OCI-LY7 (cell line): ENCODE measurements at regions not wholly inside any gene's neighbourhood (a gene's known extent, or its start where the extent isn't known, plus 50 kb on each side); places are given as distances from the start of the nearest gene placed in this dataset.

Source experiments
- EZH2phosphoT487 ChIP-seq: fragments of 200-600 bp; sonication (generic); IDR thresholded peaks from 2 replicates; pipeline ENCODE4 v1.6.1; 2018; ENCODE audit warnings: low read depth, borderline replicate concordance, mild to moderate bottlenecking, mixed run types, antibody characterized with exemption, low read length, moderate library complexity, mixed read lengths
- TF ChIP-seq, protein P1 (sequence below): fragments of 200-600 bp; sonication (generic); conservative IDR thresholded peaks from 2 replicates; pipeline ENCODE4 v1.5.1; 2014; ENCODE audit warnings: mild to moderate bottlenecking, antibody characterized with exemption, low read length, moderate library complexity, mixed read lengths

DNA sequence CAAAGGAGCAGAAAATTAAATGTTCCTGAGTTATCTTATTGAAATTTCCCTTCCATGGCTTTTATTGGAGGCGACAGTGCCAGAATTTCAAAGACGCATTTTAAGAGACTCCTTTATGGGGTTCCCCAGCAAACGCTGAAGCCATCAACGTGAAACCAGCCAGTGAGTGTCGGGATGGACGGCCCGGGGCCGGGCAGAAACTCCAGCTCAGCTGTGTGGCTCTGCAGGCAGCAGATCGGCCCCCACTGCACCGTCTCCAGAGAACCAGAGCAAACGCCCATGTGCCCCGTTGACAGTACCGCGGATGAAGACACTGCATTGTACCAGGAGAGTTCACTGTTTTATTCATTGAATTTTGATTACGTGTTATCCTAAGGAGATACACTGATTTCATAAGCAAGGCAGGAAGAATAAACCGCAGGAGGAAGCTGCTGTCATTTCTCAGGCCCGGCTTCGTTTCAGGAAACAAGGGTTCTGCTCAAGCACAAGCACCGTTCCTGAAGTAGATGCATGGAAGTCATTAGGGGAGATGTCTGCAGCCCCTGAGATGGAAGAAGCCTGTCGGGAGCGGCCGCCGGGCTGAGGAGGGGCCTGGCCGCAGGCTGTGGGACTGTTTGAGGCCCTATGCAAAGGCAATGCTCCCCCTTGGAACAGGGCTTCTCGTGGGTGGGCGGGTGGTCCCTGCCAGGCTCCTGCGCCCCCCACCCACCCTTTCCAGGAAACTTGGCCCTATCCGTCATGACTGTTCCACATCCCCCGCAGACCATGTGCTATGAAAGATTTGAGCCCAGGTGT lies 639.7 kb downstream of the TBC1D22A start:
- TF ChIP-seq, protein P1, sequence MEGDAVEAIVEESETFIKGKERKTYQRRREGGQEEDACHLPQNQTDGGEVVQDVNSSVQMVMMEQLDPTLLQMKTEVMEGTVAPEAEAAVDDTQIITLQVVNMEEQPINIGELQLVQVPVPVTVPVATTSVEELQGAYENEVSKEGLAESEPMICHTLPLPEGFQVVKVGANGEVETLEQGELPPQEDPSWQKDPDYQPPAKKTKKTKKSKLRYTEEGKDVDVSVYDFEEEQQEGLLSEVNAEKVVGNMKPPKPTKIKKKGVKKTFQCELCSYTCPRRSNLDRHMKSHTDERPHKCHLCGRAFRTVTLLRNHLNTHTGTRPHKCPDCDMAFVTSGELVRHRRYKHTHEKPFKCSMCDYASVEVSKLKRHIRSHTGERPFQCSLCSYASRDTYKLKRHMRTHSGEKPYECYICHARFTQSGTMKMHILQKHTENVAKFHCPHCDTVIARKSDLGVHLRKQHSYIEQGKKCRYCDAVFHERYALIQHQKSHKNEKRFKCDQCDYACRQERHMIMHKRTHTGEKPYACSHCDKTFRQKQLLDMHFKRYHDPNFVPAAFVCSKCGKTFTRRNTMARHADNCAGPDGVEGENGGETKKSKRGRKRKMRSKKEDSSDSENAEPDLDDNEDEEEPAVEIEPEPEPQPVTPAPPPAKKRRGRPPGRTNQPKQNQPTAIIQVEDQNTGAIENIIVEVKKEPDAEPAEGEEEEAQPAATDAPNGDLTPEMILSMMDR = no peak
- TF ChIP-seq EZH2phosphoT487 = no peak
